Testis (tissue), 2 donors: ENCODE measurements at regions not wholly inside any gene's neighbourhood (a gene's known extent, or its start where the extent isn't known, plus 50 kb on each side); places are given as distances from the start of the nearest gene placed in this dataset.

ENCODE experiments used
- POLR2A ChIP-seq: fragments of 450-650 bp; IDR thresholded peaks from one replicate; pipeline ENCODE4 v1.6.1; 2017; ENCODE audit warnings: antibody characterized with exemption, mild to moderate bottlenecking, moderate library complexity
- TF ChIP-seq, protein P1 (sequence below), 3 experiments: fragments of 450-650 bp in 2 of 3; fragments of 200-600 bp in 1 of 3; sonication (generic) in 1 of 3; IDR thresholded peaks; one replicate each; pipeline ENCODE4 v1.5.1; 2016 to 2019; ENCODE audit warnings: antibody characterized with exemption in 3 of 3, mild to moderate bottlenecking in 2 of 3, moderate library complexity in 1 of 3

DNA sequence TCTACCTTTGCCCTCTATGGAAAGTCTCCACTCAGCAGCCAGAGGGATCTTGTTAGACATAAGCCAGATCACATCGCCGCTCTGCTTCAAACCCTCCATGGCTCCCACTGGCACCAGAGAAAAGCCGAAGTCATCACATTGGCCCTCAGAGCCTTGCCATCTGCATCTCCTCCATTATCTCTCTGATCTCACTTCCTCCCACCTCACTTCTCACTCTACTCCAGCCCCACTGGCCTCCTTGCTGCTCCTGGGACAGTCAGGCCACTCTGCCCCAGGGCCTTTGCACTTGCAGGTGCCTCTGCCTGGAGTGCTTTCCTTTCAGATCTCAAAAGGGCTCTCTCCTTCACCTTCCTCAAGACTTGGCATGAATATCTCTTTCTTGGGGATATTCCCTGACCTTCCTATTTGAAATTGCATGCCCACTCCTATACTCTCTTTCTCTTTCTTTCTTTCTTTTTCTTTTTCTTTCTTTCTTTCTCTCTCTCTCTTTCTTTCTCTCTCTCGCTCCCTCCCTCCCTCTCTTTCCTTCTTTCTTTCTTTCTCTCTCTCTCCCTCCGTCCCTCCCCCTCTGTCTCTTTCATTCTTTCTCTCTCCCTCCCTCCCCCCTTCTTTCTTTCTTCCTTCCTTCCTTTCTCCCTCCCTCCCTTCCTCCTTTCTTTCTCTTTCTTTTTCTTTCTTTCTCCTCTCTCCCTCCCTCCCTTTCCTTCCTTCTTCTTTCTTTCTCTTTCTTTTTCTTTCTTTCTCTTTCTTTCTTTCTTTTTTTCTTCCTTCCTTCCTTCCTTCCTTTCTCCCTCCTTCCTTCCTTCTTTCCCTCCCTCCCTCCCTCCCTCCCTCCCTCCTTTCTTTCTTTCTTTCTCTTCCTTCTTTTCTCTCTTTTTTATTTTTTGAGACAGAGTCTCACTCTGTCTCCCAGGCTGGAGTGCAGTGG lies 96.0 kb upstream of the CASZ1 start:
- TF ChIP-seq, protein P1, sequence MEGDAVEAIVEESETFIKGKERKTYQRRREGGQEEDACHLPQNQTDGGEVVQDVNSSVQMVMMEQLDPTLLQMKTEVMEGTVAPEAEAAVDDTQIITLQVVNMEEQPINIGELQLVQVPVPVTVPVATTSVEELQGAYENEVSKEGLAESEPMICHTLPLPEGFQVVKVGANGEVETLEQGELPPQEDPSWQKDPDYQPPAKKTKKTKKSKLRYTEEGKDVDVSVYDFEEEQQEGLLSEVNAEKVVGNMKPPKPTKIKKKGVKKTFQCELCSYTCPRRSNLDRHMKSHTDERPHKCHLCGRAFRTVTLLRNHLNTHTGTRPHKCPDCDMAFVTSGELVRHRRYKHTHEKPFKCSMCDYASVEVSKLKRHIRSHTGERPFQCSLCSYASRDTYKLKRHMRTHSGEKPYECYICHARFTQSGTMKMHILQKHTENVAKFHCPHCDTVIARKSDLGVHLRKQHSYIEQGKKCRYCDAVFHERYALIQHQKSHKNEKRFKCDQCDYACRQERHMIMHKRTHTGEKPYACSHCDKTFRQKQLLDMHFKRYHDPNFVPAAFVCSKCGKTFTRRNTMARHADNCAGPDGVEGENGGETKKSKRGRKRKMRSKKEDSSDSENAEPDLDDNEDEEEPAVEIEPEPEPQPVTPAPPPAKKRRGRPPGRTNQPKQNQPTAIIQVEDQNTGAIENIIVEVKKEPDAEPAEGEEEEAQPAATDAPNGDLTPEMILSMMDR (IDR thresholded peaks at IDR 0.05): no peak
- TF ChIP-seq POLR2A: no peak
